SK-N-SH treated with all-trans-retinoic acid at 6 μM for 48 hours (cell line): ENCODE measurements at regions not wholly inside any gene's neighbourhood (a gene's known extent, or its start where the extent isn't known, plus 50 kb on each side); places are given as distances from the start of the nearest gene placed in this dataset.

ENCODE experiments used
- ATAC-seq: fragments of 200-7000 bp; cut with Tn5 transposase; 3 replicates; pipeline ENCODE4 v1.9.1; 2020; ENCODE audit warnings: mild to moderate bottlenecking, moderate library complexity
- ARNTL ChIP-seq: fragments of 450-650 bp; formaldehyde crosslinking; IDR thresholded peaks from 2 replicates; pipeline ENCODE4 v1.5.0; 2020; ENCODE audit warnings: low read depth, mild to moderate bottlenecking, moderate library complexity, borderline replicate concordance
- BACH2 ChIP-seq: fragments of 250-450 bp; sonication (Bioruptor Pico); IDR thresholded peaks from 2 replicates; pipeline ENCODE4 v1.9.0; 2021; ENCODE audit warnings: mild to moderate bottlenecking, borderline replicate concordance
- CSDC2 ChIP-seq: fragments of 250-450 bp; sonication (Bioruptor Pico); IDR thresholded peaks from 2 replicates; pipeline ENCODE4 v1.5.0; 2020; ENCODE audit warnings: mild to moderate bottlenecking, moderate library complexity
- ESRRG ChIP-seq: fragments of 250-450 bp; sonication (Bioruptor Pico); IDR thresholded peaks from 2 replicates; pipeline ENCODE4 v1.6.1; 2021; ENCODE audit warnings: mild to moderate bottlenecking
- GLIS3 ChIP-seq: fragments of 250-450 bp; sonication (Bioruptor Pico); IDR thresholded peaks from 2 replicates; pipeline ENCODE4 v1.5.0; 2020; ENCODE audit warnings: mild to moderate bottlenecking, moderate library complexity
- ISL1 ChIP-seq: fragments of 250-450 bp; sonication (Bioruptor Pico); IDR thresholded peaks from 2 replicates; pipeline ENCODE4 v2.1.2; 2022; ENCODE audit warnings: mild to moderate bottlenecking, moderate library complexity
- OSR1 ChIP-seq: fragments of 250-450 bp; sonication (Bioruptor Pico); IDR thresholded peaks from 2 replicates; pipeline ENCODE4 v1.8.0; 2022; ENCODE audit warnings: moderate library complexity, mild to moderate bottlenecking, inconsistent platforms
- PPARA ChIP-seq: fragments of 250-450 bp; sonication (Bioruptor Pico); IDR thresholded peaks from 2 replicates; pipeline ENCODE4 v1.5.0; 2020; ENCODE audit warnings: mild to moderate bottlenecking, borderline replicate concordance
- RARB ChIP-seq: fragments of 250-450 bp; sonication (Bioruptor Pico); IDR thresholded peaks from 2 replicates; pipeline ENCODE4 v1.8.0; 2021; ENCODE audit warnings: mild to moderate bottlenecking, moderate library complexity
- SNAI2 ChIP-seq: fragments of 250-450 bp; sonication (Bioruptor Pico); IDR thresholded peaks from 2 replicates; pipeline ENCODE4 v1.5.0; 2020; ENCODE audit warnings: mild to moderate bottlenecking, moderate library complexity
- TCF4 ChIP-seq: fragments of 250-450 bp; sonication (Bioruptor Pico); IDR thresholded peaks from 2 replicates; pipeline ENCODE4 v1.8.0; 2021; ENCODE audit warnings: mild to moderate bottlenecking, moderate library complexity, borderline replicate concordance
- TOX ChIP-seq: fragments of 250-450 bp; sonication (Bioruptor Pico); IDR thresholded peaks from 2 replicates; pipeline ENCODE4 v1.8.0; 2021; ENCODE audit warnings: mild to moderate bottlenecking, moderate library complexity, borderline replicate concordance
- ZC3H10 ChIP-seq: fragments of 250-450 bp; sonication (Bioruptor Pico); IDR thresholded peaks from 2 replicates; pipeline ENCODE4 v1.5.1; 2021; ENCODE audit warnings: mild to moderate bottlenecking, moderate library complexity
- ZFP3 ChIP-seq: fragments of 250-450 bp; sonication (Bioruptor Pico); IDR thresholded peaks from 2 replicates; pipeline ENCODE4 v1.5.0; 2020; ENCODE audit warnings: mild to moderate bottlenecking, moderate library complexity
- ZFP30 ChIP-seq: fragments of 450-650 bp; formaldehyde crosslinking; IDR thresholded peaks from 2 replicates; pipeline ENCODE4 v1.5.0; 2022; ENCODE audit warnings: mild to moderate bottlenecking, moderate library complexity
- ZNF565 ChIP-seq: fragments of 450-650 bp; formaldehyde crosslinking; conservative IDR thresholded peaks from 2 replicates; pipeline ENCODE4 v1.5.0; 2020; ENCODE audit warnings: low read depth, mild to moderate bottlenecking, moderate library complexity
- ZNF70 ChIP-seq: fragments of 450-650 bp; formaldehyde crosslinking; IDR thresholded peaks from 2 replicates; pipeline ENCODE4 v1.5.0; 2020; ENCODE audit warnings: mild to moderate bottlenecking, moderate library complexity
- ZNF8 ChIP-seq: fragments of 450-650 bp; formaldehyde crosslinking; IDR thresholded peaks from 2 replicates; pipeline ENCODE4 v1.5.0; 2020; ENCODE audit warnings: mild to moderate bottlenecking, moderate library complexity
- TF ChIP-seq, protein P1 (sequence below): fragments of 250-450 bp; sonication (Bioruptor Pico); IDR thresholded peaks from 2 replicates; pipeline ENCODE4 v1.8.0; 2020; ENCODE audit warnings: mild to moderate bottlenecking, moderate library complexity, borderline replicate concordance
- TF ChIP-seq, protein P2 (sequence below): fragments of 250-450 bp; sonication (Bioruptor Pico); IDR thresholded peaks from 2 replicates; pipeline ENCODE4 v1.5.0; 2020; ENCODE audit warnings: mild to moderate bottlenecking, moderate library complexity
- TF ChIP-seq, protein P3 (sequence below): fragments of 250-450 bp; sonication (Bioruptor Pico); IDR thresholded peaks from 2 replicates; pipeline ENCODE4 v1.8.0; 2021; ENCODE audit warnings: low read depth, mild to moderate bottlenecking, moderate library complexity, borderline replicate concordance
- TF ChIP-seq, protein P4 (sequence below): fragments of 250-450 bp; sonication (Bioruptor Pico); IDR thresholded peaks from 2 replicates; pipeline ENCODE4 v1.5.1; 2020; ENCODE audit warnings: low read depth, mild to moderate bottlenecking, moderate library complexity
- TF ChIP-seq, protein P5 (sequence below): fragments of 250-450 bp; sonication (Bioruptor Pico); IDR thresholded peaks from 2 replicates; pipeline ENCODE4 v1.5.1; 2021; ENCODE audit warnings: mild to moderate bottlenecking, moderate library complexity

DNA sequence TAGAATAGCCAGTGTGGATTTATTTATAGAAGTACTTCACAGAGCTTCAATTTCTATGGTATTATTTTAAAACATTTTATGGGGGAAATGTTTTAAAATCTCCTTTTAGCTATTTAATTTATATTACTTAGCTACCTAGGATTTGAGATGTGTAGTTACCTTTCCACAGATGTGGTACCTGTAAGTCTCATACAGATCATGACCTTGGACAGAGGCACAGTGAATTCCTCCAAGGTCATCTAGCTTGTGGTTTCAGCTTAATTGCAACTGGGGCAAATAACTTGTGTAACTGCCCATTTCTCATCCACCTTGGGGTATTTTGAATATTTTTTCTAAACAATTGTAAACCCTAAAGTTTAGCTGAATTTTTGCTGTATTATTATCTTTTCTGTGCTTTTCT, 89.2 kb downstream of the DMRTA1 start:
- TF ChIP-seq TOX (CRISPR knock-in tag), result no peak
- TF ChIP-seq OSR1 (CRISPR knock-in tag), result no peak
- TF ChIP-seq RARB (CRISPR knock-in tag), result no peak
- no peak for TF ChIP-seq GLIS3
- TF ChIP-seq ARNTL (CRISPR knock-in tag), result no peak
- TF ChIP-seq, protein P1, sequence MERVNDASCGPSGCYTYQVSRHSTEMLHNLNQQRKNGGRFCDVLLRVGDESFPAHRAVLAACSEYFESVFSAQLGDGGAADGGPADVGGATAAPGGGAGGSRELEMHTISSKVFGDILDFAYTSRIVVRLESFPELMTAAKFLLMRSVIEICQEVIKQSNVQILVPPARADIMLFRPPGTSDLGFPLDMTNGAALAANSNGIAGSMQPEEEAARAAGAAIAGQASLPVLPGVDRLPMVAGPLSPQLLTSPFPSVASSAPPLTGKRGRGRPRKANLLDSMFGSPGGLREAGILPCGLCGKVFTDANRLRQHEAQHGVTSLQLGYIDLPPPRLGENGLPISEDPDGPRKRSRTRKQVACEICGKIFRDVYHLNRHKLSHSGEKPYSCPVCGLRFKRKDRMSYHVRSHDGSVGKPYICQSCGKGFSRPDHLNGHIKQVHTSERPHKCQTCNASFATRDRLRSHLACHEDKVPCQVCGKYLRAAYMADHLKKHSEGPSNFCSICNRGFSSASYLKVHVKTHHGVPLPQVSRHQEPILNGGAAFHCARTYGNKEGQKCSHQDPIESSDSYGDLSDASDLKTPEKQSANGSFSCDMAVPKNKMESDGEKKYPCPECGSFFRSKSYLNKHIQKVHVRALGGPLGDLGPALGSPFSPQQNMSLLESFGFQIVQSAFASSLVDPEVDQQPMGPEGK (CRISPR knock-in tag), result no peak
- no peak for TF ChIP-seq ZNF70 (CRISPR knock-in tag)
- TF ChIP-seq, protein P2, sequence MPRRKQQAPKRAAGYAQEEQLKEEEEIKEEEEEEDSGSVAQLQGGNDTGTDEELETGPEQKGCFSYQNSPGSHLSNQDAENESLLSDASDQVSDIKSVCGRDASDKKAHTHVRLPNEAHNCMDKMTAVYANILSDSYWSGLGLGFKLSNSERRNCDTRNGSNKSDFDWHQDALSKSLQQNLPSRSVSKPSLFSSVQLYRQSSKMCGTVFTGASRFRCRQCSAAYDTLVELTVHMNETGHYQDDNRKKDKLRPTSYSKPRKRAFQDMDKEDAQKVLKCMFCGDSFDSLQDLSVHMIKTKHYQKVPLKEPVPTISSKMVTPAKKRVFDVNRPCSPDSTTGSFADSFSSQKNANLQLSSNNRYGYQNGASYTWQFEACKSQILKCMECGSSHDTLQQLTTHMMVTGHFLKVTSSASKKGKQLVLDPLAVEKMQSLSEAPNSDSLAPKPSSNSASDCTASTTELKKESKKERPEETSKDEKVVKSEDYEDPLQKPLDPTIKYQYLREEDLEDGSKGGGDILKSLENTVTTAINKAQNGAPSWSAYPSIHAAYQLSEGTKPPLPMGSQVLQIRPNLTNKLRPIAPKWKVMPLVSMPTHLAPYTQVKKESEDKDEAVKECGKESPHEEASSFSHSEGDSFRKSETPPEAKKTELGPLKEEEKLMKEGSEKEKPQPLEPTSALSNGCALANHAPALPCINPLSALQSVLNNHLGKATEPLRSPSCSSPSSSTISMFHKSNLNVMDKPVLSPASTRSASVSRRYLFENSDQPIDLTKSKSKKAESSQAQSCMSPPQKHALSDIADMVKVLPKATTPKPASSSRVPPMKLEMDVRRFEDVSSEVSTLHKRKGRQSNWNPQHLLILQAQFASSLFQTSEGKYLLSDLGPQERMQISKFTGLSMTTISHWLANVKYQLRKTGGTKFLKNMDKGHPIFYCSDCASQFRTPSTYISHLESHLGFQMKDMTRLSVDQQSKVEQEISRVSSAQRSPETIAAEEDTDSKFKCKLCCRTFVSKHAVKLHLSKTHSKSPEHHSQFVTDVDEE (CRISPR knock-in tag), result no peak
- no peak for TF ChIP-seq SNAI2
- TF ChIP-seq ZNF565 (CRISPR knock-in tag), result no peak
- TF ChIP-seq TCF4 (CRISPR knock-in tag), result no peak
- TF ChIP-seq BACH2, result no peak
- no peak for TF ChIP-seq ZFP30 (CRISPR knock-in tag)
- TF ChIP-seq, protein P3, sequence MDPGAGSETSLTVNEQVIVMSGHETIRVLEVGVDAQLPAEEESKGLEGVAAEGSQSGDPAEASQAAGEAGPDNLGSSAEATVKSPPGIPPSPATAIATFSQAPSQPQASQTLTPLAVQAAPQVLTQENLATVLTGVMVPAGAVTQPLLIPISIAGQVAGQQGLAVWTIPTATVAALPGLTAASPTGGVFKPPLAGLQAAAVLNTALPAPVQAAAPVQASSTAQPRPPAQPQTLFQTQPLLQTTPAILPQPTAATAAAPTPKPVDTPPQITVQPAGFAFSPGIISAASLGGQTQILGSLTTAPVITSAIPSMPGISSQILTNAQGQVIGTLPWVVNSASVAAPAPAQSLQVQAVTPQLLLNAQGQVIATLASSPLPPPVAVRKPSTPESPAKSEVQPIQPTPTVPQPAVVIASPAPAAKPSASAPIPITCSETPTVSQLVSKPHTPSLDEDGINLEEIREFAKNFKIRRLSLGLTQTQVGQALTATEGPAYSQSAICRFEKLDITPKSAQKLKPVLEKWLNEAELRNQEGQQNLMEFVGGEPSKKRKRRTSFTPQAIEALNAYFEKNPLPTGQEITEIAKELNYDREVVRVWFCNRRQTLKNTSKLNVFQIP, result no peak
- TF ChIP-seq, protein P4, sequence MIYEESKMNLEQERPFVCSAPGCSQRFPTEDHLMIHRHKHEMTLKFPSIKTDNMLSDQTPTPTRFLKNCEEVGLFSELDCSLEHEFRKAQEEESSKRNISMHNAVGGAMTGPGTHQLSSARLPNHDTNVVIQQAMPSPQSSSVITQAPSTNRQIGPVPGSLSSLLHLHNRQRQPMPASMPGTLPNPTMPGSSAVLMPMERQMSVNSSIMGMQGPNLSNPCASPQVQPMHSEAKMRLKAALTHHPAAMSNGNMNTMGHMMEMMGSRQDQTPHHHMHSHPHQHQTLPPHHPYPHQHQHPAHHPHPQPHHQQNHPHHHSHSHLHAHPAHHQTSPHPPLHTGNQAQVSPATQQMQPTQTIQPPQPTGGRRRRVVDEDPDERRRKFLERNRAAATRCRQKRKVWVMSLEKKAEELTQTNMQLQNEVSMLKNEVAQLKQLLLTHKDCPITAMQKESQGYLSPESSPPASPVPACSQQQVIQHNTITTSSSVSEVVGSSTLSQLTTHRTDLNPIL (CRISPR knock-in tag), result no peak
- no peak for TF ChIP-seq ZNF8
- TF ChIP-seq, protein P5, sequence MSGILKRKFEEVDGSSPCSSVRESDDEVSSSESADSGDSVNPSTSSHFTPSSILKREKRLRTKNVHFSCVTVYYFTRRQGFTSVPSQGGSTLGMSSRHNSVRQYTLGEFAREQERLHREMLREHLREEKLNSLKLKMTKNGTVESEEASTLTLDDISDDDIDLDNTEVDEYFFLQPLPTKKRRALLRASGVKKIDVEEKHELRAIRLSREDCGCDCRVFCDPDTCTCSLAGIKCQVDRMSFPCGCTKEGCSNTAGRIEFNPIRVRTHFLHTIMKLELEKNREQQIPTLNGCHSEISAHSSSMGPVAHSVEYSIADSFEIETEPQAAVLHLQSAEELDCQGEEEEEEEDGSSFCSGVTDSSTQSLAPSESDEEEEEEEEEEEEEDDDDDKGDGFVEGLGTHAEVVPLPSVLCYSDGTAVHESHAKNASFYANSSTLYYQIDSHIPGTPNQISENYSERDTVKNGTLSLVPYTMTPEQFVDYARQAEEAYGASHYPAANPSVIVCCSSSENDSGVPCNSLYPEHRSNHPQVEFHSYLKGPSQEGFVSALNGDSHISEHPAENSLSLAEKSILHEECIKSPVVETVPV (CRISPR knock-in tag), result no peak
- no peak for TF ChIP-seq ISL1 (CRISPR knock-in tag)
- TF ChIP-seq CSDC2, result no peak
- TF ChIP-seq ESRRG (CRISPR knock-in tag), result no peak
- ATAC-seq, result no peak

DNA sequence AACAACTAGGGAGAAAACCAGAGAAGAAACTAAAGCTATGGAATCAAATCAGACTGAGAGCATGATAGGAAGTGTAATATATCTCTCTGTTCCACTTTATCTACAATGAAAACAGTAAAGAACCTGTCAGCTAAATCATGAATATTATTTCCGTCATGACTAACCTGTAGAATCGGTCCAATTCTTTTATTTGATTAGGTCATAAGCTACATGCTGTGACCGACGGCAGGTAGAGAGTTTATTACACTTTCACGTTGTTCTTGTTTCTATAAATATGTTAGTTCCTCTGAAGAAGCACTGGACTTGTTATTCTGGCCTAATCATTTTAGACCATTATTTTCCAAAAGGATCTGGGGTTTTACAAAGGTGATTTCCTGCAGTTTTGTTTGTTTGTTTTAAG, 91.1 kb downstream of the DMRTA1 start:
- ATAC-seq, result no peak

DNA sequence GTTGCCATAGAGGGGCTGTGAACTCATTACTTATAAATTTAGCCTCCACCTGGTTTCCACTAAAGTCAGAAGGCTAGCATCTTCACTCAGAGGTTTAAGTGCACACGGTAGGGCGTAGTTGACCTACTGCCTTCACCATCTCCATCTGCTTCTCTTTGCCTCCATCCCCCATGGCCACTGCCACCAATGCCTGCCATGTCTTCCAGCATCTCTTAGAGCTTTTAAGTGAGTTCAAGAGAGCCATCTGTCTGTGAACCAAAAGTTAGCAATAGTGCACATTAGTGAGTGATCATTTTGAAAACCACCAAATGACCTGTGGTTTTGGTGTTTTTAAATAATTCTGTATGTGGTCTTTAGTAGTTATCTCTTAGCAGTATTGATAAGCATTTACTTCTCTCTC, 102.0 kb downstream of the DMRTA1 start:
- no peak for ATAC-seq
- TF ChIP-seq GLIS3 (no peak), CSDC2 (no peak), BACH2 (no peak)

More for the DNA sequence above, 91.1 kb downstream of the DMRTA1 start:
- TF ChIP-seq ARNTL (CRISPR knock-in tag) (no peak), GLIS3 (no peak), ZFP30 (CRISPR knock-in tag) (no peak), ZFP3 (no peak), TCF4 (CRISPR knock-in tag) (no peak)

DNA sequence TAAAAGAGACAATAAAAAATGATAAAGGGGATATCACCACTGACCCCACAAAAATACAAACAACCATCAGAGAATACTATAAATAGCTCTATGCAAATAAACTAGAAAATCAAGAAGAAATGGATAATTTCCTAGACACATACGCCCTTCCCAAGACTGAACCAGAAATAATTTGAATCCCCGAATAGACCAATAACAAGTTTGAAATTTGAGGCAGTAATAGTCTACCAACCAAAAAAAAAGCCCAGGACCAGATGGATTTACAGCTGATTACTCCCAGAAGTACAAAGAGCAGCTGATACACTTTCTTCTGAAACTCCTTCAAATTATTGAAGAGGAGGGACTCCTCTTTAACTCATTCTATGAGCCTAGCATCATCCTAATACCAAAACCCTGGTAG, 128.1 kb downstream of the DMRTA1 start:
- TF ChIP-seq PPARA (CRISPR knock-in tag), result no peak
- TF ChIP-seq, protein P2 (CRISPR knock-in tag), result no peak
- TF ChIP-seq TOX (CRISPR knock-in tag), result no peak
- no peak for TF ChIP-seq ZNF70 (CRISPR knock-in tag)
- no peak for TF ChIP-seq ESRRG (CRISPR knock-in tag)
- no peak for TF ChIP-seq ZC3H10
- TF ChIP-seq ARNTL (CRISPR knock-in tag), result no peak
- TF ChIP-seq GLIS3, result no peak
- TF ChIP-seq OSR1 (CRISPR knock-in tag), result no peak
- TF ChIP-seq, protein P1 (CRISPR knock-in tag), result no peak
- no peak for TF ChIP-seq CSDC2
- no peak for ATAC-seq
